ENCODE measurements at regions not wholly inside any gene's neighbourhood (a gene's known extent, or its start where the extent isn't known, plus 50 kb on each side); places are given as distances from the start of the nearest gene placed in this dataset.

- Mint-ChIP-seq H3K4me3 (no peak overlapping the region), H3K36me3 (ENCODE audit: low read depth) (no peaks in the 10 kb centered on the region), H3K9me3 (no peaks in the 10 kb centered on the region), H3K4me1 (no peaks in the 10 kb centered on the region), H3K27me3 (ENCODE audit: insufficient read depth) (peaks cover 3% of the 10 kb centered on the region), H3K27ac (no peak overlapping the region)
- Histone ChIP-seq H3K4me1 (ENCODE audit: control insufficient read depth, insufficient read depth, low read length) (no peaks in the 10 kb centered on the region), H3K9me3 (ENCODE audit: control insufficient read depth, low read length) (no peaks in the 10 kb centered on the region), H3K27me3 (ENCODE audit: control insufficient read depth, insufficient read depth, low read length, poor library complexity, severe bottlenecking) (no peaks in the 10 kb centered on the region), H3K27ac (ENCODE audit: low read depth, low read length) (no peak overlapping the region), H3K4me3 (ENCODE audit: low read length) (no peak overlapping the region), H3K9ac (ENCODE audit: extremely low read depth, low read length, poor library complexity, severe bottlenecking) (no peak overlapping the region), H3K36me3 (ENCODE audit: control insufficient read depth, insufficient read depth, low read length) (no peaks in the 10 kb centered on the region)
- peak; percentile 18 for DNase-seq
- 92 to 98% methylated on average over 4 of the region's 4 CpGs for WGBS, 2 experiments (ENCODE audit: insufficient coverage in 1 of 2, insufficient read length in 1 of 2)
- no peak for TF ChIP-seq CTCF (conservative IDR thresholded peaks at IDR 0.05)
Measured at GRCh38 chr5:133701871-133702270, 89.5 kb upstream of the FSTL4 start.

- no peak for DNase-seq
- Mint-ChIP-seq H3K4me1 (no peaks in the 10 kb centered on the region), H3K27ac (no peak overlapping the region), H3K27me3 (ENCODE audit: insufficient read depth) (peaks cover 5% of the 10 kb centered on the region), H3K36me3 (ENCODE audit: low read depth) (no peaks in the 10 kb centered on the region), H3K4me3 (no peak overlapping the region), H3K9me3 (no peaks in the 10 kb centered on the region)
- Histone ChIP-seq H3K27me3 (ENCODE audit: control insufficient read depth, insufficient read depth, low read length, poor library complexity, severe bottlenecking) (no peaks in the 10 kb centered on the region), H3K36me3 (ENCODE audit: control insufficient read depth, insufficient read depth, low read length) (no peaks in the 10 kb centered on the region), H3K27ac (ENCODE audit: low read depth, low read length) (no peak overlapping the region), H3K9me3 (ENCODE audit: control insufficient read depth, low read length) (no peaks in the 10 kb centered on the region), H3K4me1 (ENCODE audit: control insufficient read depth, insufficient read depth, low read length) (no peaks in the 10 kb centered on the region), H3K4me3 (ENCODE audit: low read length) (no peak overlapping the region), H3K9ac (ENCODE audit: extremely low read depth, low read length, poor library complexity, severe bottlenecking) (no peak overlapping the region)
- WGBS, 2 experiments (ENCODE audit: insufficient coverage in 1 of 2, insufficient read length in 1 of 2), result 75 to 94% methylated on average over 1 to 2 of the region's 2 CpGs
- TF ChIP-seq CTCF (conservative IDR thresholded peaks at IDR 0.05), result no peak
Measured at GRCh38 chr5:133700251-133700650, 87.9 kb upstream of the FSTL4 start.

DNA sequence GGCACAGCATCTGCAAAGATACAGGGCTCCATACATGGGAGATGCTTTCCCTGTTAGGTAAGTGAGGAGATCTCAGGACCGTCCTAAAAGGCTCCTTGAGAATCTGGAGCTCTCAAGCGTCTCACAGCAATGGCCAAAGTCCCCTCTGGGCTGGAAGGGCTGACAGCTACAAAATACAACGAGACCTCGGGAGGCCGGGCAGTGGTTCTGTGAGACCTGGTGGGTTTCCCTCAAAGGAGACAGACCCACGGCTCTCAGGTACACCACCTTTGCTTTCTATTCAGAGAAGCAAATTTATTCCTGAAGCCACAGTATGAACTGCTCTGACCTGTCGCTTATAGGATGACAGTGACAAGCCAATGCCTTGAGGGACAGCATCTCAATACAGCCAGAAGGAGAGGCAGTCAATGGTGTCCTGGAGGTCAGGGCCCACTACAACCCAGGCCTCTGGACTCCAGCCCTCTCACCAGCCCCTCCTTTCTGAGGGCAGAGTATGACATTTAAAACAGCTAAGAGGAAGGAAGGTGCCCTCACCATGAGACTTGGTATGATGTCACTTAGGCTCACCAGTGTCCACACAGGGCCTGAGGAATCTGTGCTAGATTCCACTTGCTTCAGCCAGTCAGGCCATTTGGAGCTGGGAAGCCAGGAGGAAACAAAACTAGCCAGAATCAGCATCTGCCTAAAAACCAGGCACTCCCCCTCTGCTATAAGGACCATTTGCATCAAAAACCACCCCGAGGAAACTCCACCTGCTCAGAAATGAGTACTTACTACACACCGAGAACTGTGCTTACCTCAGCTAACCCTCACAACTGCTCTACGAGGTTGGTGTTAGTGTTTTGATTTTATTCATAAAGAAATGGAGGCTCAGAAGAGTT, 86.5 kb upstream of the FSTL4 start:
- no peaks in the 10 kb centered on the region for H3K27me3 ChIP-seq (ENCODE audit: control insufficient read depth, insufficient read depth, low read length, poor library complexity, severe bottlenecking)
- H3K36me3 ChIP-seq (ENCODE audit: control insufficient read depth, insufficient read depth, low read length), result no peaks in the 10 kb centered on the region
- Mint-ChIP-seq H3K27me3 (ENCODE audit: insufficient read depth) (peaks cover 8% of the 10 kb centered on the region), H3K4me1 (no peaks in the 10 kb centered on the region), H3K4me3 (no peak overlapping the region), H3K36me3 (ENCODE audit: low read depth) (no peaks in the 10 kb centered on the region), H3K9me3 (no peaks in the 10 kb centered on the region), H3K27ac (no peak overlapping the region)
- H3K4me3 ChIP-seq (ENCODE audit: low read length), result no peak overlapping the region
- peak; percentile 23 for DNase-seq
- no peak for TF ChIP-seq CTCF (conservative IDR thresholded peaks at IDR 0.05)
- H3K9me3 ChIP-seq (ENCODE audit: control insufficient read depth, low read length), result no peaks in the 10 kb centered on the region
- no peak overlapping the region for H3K9ac ChIP-seq (ENCODE audit: extremely low read depth, low read length, poor library complexity, severe bottlenecking)
- H3K4me1 ChIP-seq (ENCODE audit: control insufficient read depth, insufficient read depth, low read length), result no peaks in the 10 kb centered on the region
- no peak overlapping the region for H3K27ac ChIP-seq (ENCODE audit: low read depth, low read length)
- 90 to 94% methylated on average over 7 to 10 of the region's 10 CpGs for WGBS, 2 experiments (ENCODE audit: insufficient coverage in 1 of 2, insufficient read length in 1 of 2)

Data from endodermal cell (in vitro differentiated cells).